ENCODE measurements at regions not wholly inside any gene's neighbourhood (a gene's known extent, or its start where the extent isn't known, plus 50 kb on each side); places are given as distances from the start of the nearest gene placed in this dataset.

- H3K27ac Mint-ChIP-seq (ENCODE audit: unreplicated experiment), result no peak overlapping the region
- no peaks in the 10 kb centered on the region for H3K36me3 Mint-ChIP-seq (ENCODE audit: low read depth, unreplicated experiment)
- no peaks in the 10 kb centered on the region for H3K9me3 Mint-ChIP-seq (ENCODE audit: unreplicated experiment)
- TF ChIP-seq CTCF (IDR thresholded peaks at IDR 0.05; ENCODE audit: unreplicated experiment), result no peak
- no peaks in the 10 kb centered on the region for H3K4me1 Mint-ChIP-seq (ENCODE audit: unreplicated experiment)
- no peak for DNase-seq (ENCODE audit: low spot score)
- no peak overlapping the region for H3K4me3 Mint-ChIP-seq (ENCODE audit: unreplicated experiment)
- peaks cover under 1% of the 10 kb centered on the region for H3K27me3 Mint-ChIP-seq (ENCODE audit: unreplicated experiment)
These were observed 126.1 kb downstream of the TEX36 start for GRCh38 chr10:125556882-125557281.

DNA sequence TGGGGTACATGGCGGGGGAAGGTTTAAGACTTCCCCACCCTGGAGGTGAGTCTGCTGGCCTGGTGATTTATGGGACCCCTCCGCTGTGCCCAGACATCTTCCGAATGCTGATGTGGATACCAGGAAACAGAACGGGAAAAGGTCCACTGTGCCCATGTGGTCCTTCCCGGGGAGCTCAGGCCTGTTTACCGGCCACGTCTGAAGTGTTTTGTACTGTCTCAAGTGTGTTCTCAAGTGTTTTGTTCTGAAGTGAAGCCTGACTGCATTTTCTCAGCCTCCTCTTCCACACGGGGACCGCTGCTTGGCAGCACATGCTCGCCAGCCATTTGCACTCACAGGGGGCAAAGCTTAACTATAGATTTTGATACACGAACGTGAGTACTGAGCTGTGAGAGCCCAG lies 127.2 kb downstream of the TEX36 start:
- Mint-ChIP-seq H3K27me3 (ENCODE audit: unreplicated experiment) (peaks cover 3% of the 10 kb centered on the region), H3K27ac (ENCODE audit: unreplicated experiment) (peak overlapping the region; percentile 57), H3K4me1 (ENCODE audit: unreplicated experiment) (no peaks in the 10 kb centered on the region), H3K4me3 (ENCODE audit: unreplicated experiment) (no peak overlapping the region), H3K36me3 (ENCODE audit: low read depth, unreplicated experiment) (no peaks in the 10 kb centered on the region), H3K9me3 (ENCODE audit: unreplicated experiment) (no peaks in the 10 kb centered on the region)
- no peak for TF ChIP-seq CTCF (IDR thresholded peaks at IDR 0.05; ENCODE audit: unreplicated experiment)
- no peak for DNase-seq (ENCODE audit: low spot score)

GRCh38 chr10:125555267-125555666 lies 127.7 kb downstream of the TEX36 start:
- no peaks in the 10 kb centered on the region for H3K36me3 Mint-ChIP-seq (ENCODE audit: low read depth, unreplicated experiment)
- no peak for TF ChIP-seq CTCF (IDR thresholded peaks at IDR 0.05; ENCODE audit: unreplicated experiment)
- H3K9me3 Mint-ChIP-seq (ENCODE audit: unreplicated experiment), result no peaks in the 10 kb centered on the region
- H3K4me1 Mint-ChIP-seq (ENCODE audit: unreplicated experiment), result no peaks in the 10 kb centered on the region
- H3K27me3 Mint-ChIP-seq (ENCODE audit: unreplicated experiment), result peaks cover 3% of the 10 kb centered on the region
- no peak overlapping the region for H3K4me3 Mint-ChIP-seq (ENCODE audit: unreplicated experiment)
- DNase-seq (ENCODE audit: low spot score), result no peak
- no peak overlapping the region for H3K27ac Mint-ChIP-seq (ENCODE audit: unreplicated experiment)

- no peak overlapping the region for H3K27ac Mint-ChIP-seq (ENCODE audit: unreplicated experiment)
- no peaks in the 10 kb centered on the region for H3K9me3 Mint-ChIP-seq (ENCODE audit: unreplicated experiment)
- H3K4me1 Mint-ChIP-seq (ENCODE audit: unreplicated experiment), result no peaks in the 10 kb centered on the region
- DNase-seq (ENCODE audit: low spot score), result no peak
- no peaks in the 10 kb centered on the region for H3K36me3 Mint-ChIP-seq (ENCODE audit: low read depth, unreplicated experiment)
- no peak overlapping the region for H3K4me3 Mint-ChIP-seq (ENCODE audit: unreplicated experiment)
- no peak for TF ChIP-seq CTCF (IDR thresholded peaks at IDR 0.05; ENCODE audit: unreplicated experiment)
- peaks cover 3% of the 10 kb centered on the region for H3K27me3 Mint-ChIP-seq (ENCODE audit: unreplicated experiment)
These were observed 128.2 kb downstream of the TEX36 start for GRCh38 chr10:125554753-125555152.

- TF ChIP-seq CTCF (IDR thresholded peaks at IDR 0.05; ENCODE audit: unreplicated experiment), result no peak
- peaks cover 3% of the 10 kb centered on the region for H3K27me3 Mint-ChIP-seq (ENCODE audit: unreplicated experiment)
- H3K36me3 Mint-ChIP-seq (ENCODE audit: low read depth, unreplicated experiment), result no peaks in the 10 kb centered on the region
- no peak for DNase-seq (ENCODE audit: low spot score)
- no peak overlapping the region for H3K27ac Mint-ChIP-seq (ENCODE audit: unreplicated experiment)
- no peak overlapping the region for H3K4me3 Mint-ChIP-seq (ENCODE audit: unreplicated experiment)
- no peaks in the 10 kb centered on the region for H3K9me3 Mint-ChIP-seq (ENCODE audit: unreplicated experiment)
- H3K4me1 Mint-ChIP-seq (ENCODE audit: unreplicated experiment), result no peaks in the 10 kb centered on the region
These were observed 128.8 kb downstream of the TEX36 start for GRCh38 chr10:125554016-125554703.

Measured in endothelial cell (in vitro differentiated cells).